ENCODE measurements at regions not wholly inside any gene's neighbourhood (a gene's known extent, or its start where the extent isn't known, plus 50 kb on each side); places are given as distances from the start of the nearest gene placed in this dataset.

DNA sequence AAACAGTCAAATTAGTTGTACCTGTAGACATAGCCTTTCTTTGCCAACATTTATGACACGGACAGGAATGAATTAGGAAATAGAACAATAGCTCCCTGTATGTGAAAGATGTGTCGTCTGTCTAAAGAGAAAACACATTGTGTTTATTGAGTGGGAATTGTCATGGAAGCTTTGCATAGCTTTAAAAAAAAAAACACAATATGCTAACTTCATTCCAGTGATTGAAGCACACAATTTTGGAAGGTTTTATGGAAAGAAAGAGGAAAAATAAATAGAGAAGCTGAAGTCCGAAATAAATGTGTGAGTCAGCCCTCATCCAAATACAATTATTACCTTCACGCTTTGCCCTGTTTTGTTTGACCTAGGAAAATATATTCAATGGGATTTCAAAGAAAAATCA is 1095.7 kb downstream of the TSN start:
- no peaks in the 10 kb centered on the region for H3K27me3 ChIP-seq (replicated peaks in 1 of 4; ENCODE audit: control insufficient read depth in 3 of 4, extremely low read depth in 1 of 4, insufficient read depth in 3 of 4, low read length in 3 of 4)
- no peak overlapping the region for H3K14ac ChIP-seq (ENCODE audit: insufficient read length)
- no peaks in the 10 kb centered on the region for H3K23me2 ChIP-seq (ENCODE audit: low read depth, low read length)
- H2AFZ ChIP-seq (ENCODE audit: low read length) = peak overlapping the region; percentile 9; the same call in 1 of the 2 replicates
- DNase-seq (ENCODE audit: low read depth in 1 of 2, low spot score in 2 of 2) = no peak
- H2BK12ac ChIP-seq (ENCODE audit: low read depth, low read length) = no peak overlapping the region
- WGBS, 2 experiments (ENCODE audit: extremely low coverage in 1 of 2, insufficient coverage in 1 of 2, insufficient read length in 1 of 2, insufficient replicate concordance in 2 of 2, low coverage in 1 of 2, low lambda C conversion rate in 2 of 2, missing lambda C conversion rate in 1 of 2) = 87% methylated on average over 4 of the region's 4 CpGs; no CpG with 5 or more reads in 1 of the 2 experiments
- no peaks in the 10 kb centered on the region for H3K4me1 ChIP-seq (replicated peaks in 1 of 4; ENCODE audit: control insufficient read depth in 3 of 4, insufficient read depth in 4 of 4, low read length in 3 of 4)
- no peaks in the 10 kb centered on the region for H3K9me3 ChIP-seq (ENCODE audit: insufficient read depth in 2 of 2, low read depth in 1 of 2, low read length in 1 of 2)
- no peak overlapping the region for H3K27ac ChIP-seq (ENCODE audit: low read depth, low read length)
- TF ChIP-seq CBX8 (IDR thresholded peaks at IDR 0.05; ENCODE audit: borderline replicate concordance, low read depth, low read length) (no peak), TBP (IDR thresholded peaks at IDR 0.05; ENCODE audit: low read depth, low read length) (no peak), SP4 (IDR thresholded peaks at IDR 0.05; ENCODE audit: low read length) (no peak), GABPA (IDR thresholded peaks at IDR 0.05; ENCODE audit: borderline replicate concordance, insufficient read depth, low read length) (no peak), ZNF274 (IDR thresholded peaks at IDR 0.05; ENCODE audit: borderline replicate concordance, extremely low read depth, low read length) (no peak), HDAC6 (IDR thresholded peaks at IDR 0.05; ENCODE audit: low read depth, low read length) (no peak), TCF12 (IDR thresholded peaks at IDR 0.05; ENCODE audit: low read depth, low read length) (no peak), KDM1A (IDR thresholded peaks at IDR 0.05; ENCODE audit: borderline replicate concordance, low read length) (no peak)
- TF ChIP-seq, protein P1, sequence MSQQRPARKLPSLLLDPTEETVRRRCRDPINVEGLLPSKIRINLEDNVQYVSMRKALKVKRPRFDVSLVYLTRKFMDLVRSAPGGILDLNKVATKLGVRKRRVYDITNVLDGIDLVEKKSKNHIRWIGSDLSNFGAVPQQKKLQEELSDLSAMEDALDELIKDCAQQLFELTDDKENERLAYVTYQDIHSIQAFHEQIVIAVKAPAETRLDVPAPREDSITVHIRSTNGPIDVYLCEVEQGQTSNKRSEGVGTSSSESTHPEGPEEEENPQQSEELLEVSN (IDR thresholded peaks at IDR 0.05) = no peak
- TF ChIP-seq, protein P2, sequence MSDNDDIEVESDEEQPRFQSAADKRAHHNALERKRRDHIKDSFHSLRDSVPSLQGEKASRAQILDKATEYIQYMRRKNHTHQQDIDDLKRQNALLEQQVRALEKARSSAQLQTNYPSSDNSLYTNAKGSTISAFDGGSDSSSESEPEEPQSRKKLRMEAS (IDR thresholded peaks at IDR 0.05) = no peak
- H3K79me1 ChIP-seq (ENCODE audit: low read depth, low read length) = no peaks in the 10 kb centered on the region
- H3K36me3 ChIP-seq (ENCODE audit: control insufficient read depth in 2 of 4, insufficient read depth in 4 of 4, low read length in 3 of 4) = no peaks in the 10 kb centered on the region
- no peak for FAIRE-seq
- H2BK15ac ChIP-seq (ENCODE audit: low read length) = no peak overlapping the region
- POLR2A ChIA-PET (ENCODE audit: partially characterized antibody) = no interaction called here
- H3K4ac ChIP-seq (replicated peaks; ENCODE audit: insufficient read length, low read depth, low read length) = no peak overlapping the region
- H3K4me2 ChIP-seq (ENCODE audit: insufficient read depth in 1 of 2, low read depth in 2 of 2, low read length in 2 of 2) = no peak overlapping the region
- H3K4me3 ChIP-seq (ENCODE audit: extremely low read depth in 1 of 4, insufficient read depth in 2 of 4, low read depth in 3 of 4, low read length in 4 of 4) = no peak overlapping the region
- no peaks in the 10 kb centered on the region for H4K20me1 ChIP-seq (replicated peaks in 1 of 2; ENCODE audit: control insufficient read depth in 1 of 2, insufficient read depth in 2 of 2, low read length in 2 of 2)
- H4K8ac ChIP-seq (ENCODE audit: extremely low read depth, insufficient read depth, low read length) = no peak overlapping the region
- CTCF ChIA-PET (ENCODE audit: partially characterized antibody) = interaction anchor here (0.6 to 1.0 kb wide), 2 partner anchors 17 to 309 kb away, joined by 3 read pairs; no protein-coding TSS in a partner anchor
- H4K91ac ChIP-seq (replicated peaks; ENCODE audit: insufficient read length, low read length) = no peak overlapping the region
- H3K79me2 ChIP-seq (ENCODE audit: control insufficient read depth in 1 of 2, insufficient read depth in 2 of 2, low read length in 2 of 2) = no peaks in the 10 kb centered on the region
- H2BK5ac ChIP-seq (ENCODE audit: low read depth, low read length) = no peak overlapping the region
- no peak overlapping the region for H4K5ac ChIP-seq (ENCODE audit: insufficient read length, low read depth, low read length)
- H3K56ac ChIP-seq (replicated peaks; ENCODE audit: insufficient read length, low read depth, low read length) = no peak overlapping the region
- no peak overlapping the region for H3K9ac ChIP-seq (replicated peaks in 1 of 4; ENCODE audit: extremely low read depth in 1 of 4, low read depth in 3 of 4, low read length in 3 of 4)
- no peak overlapping the region for H2BK20ac ChIP-seq (ENCODE audit: low read length)
- no peak overlapping the region for H2AK5ac ChIP-seq (ENCODE audit: low read depth, low read length)
- no peak overlapping the region for H2BK120ac ChIP-seq (replicated peaks; ENCODE audit: low read depth, low read length)
- H3K18ac ChIP-seq (ENCODE audit: extremely low read depth, low read length) = no peak overlapping the region
- H3K23ac ChIP-seq (ENCODE audit: insufficient read length) = no peak overlapping the region
